Kidney (tissue), 13 donors: ENCODE measurements at regions not wholly inside any gene's neighbourhood (a gene's known extent, or its start where the extent isn't known, plus 50 kb on each side); places are given as distances from the start of the nearest gene placed in this dataset.

Source experiments
- DNase-seq, 5 donors: peaks; one replicate each; pipeline ENCODE4 v3.0.0-alpha.2; 2013 to 2020
- FAIRE-seq: peaks from 2 replicates; lab custom pipeline; 2012; peaks lifted over from hg19 to GRCh38; lab: Jason Lieb, UNC
- H3K27ac ChIP-seq, 2 donors: one replicate each; pipeline ENCODE4 v1.7.0; 2013; ENCODE audit warnings: low read depth in 2 of 2, low read length in 2 of 2, inconsistent platforms in 1 of 2
- H3K27me3 ChIP-seq: one replicate; pipeline ENCODE4 v1.7.1; 2013; ENCODE audit warnings: low read length, inconsistent platforms; ENCODE audit not compliant: control insufficient read depth, insufficient read depth
- H3K36me3 ChIP-seq, 3 donors: one replicate each; pipeline versions ENCODE4 v1.7.0 to v1.7.1; 2013; ENCODE audit warnings: low read length in 3 of 3, control low read depth in 1 of 3, inconsistent platforms in 1 of 3; ENCODE audit not compliant: insufficient read depth in 3 of 3, control insufficient read depth in 2 of 3
- H3K4me1 ChIP-seq, 3 donors: one replicate each; pipeline versions ENCODE4 v1.7.0 to v1.7.1; 2013; ENCODE audit warnings: low read length in 3 of 3, inconsistent platforms in 1 of 3, low read depth in 1 of 3; ENCODE audit not compliant: control insufficient read depth in 2 of 3, insufficient read depth in 2 of 3
- H3K4me3 ChIP-seq, 3 donors: one replicate each; pipeline versions ENCODE4 v1.7.0 to v1.8.1; 2013; ENCODE audit warnings: low read length in 3 of 3, control low read depth in 1 of 3, inconsistent platforms in 1 of 3
- H3K9ac ChIP-seq, 3 donors: one replicate each; pipeline versions ENCODE4 v1.7.0 to v1.7.1; 2013; ENCODE audit warnings: low read length in 3 of 3, control low read depth in 1 of 3, inconsistent platforms in 1 of 3
- H3K9me3 ChIP-seq, 3 donors: one replicate each; pipeline versions ENCODE4 v1.7.0 to v1.7.1; 2013; ENCODE audit warnings: low read length in 3 of 3, control low read depth in 1 of 3, inconsistent platforms in 1 of 3; ENCODE audit not compliant: control insufficient read depth in 2 of 3, insufficient read depth in 1 of 3
- CTCF ChIP-seq: IDR thresholded peaks from 3 replicates; pipeline ENCODE4 v1.5.1; 2012; ENCODE audit warnings: mild to moderate bottlenecking, moderate library complexity, borderline replicate concordance; ENCODE audit not compliant: insufficient read depth; ENCODE audit errors: extremely low read depth
- intact Hi-C: fragments of 100-400 bp; cut with DNase I; formaldehyde crosslinking; loops from one replicate; pipeline ENCODE4 v1.11.1; 2022
- donor health status: control.
- donor health status: control.
- donor health status: control.
- donor health status: control.
- donor health status: control.
- donor health status: DM: yes; HTN: yes; CAD: no.
- donor health status: Normal renal cell carcinoma (clear cell type).

- Histone ChIP-seq H3K9ac (no peak overlapping the region), H3K9me3 (no peaks in the 10 kb centered on the region), H3K4me1 (peaks cover 6 to 16% (median 7%) of the 10 kb centered on the region in 3 donors), H3K36me3 (no peaks in the 10 kb centered on the region), H3K27ac (no peak overlapping the region), H3K27me3 (no peaks in the 10 kb centered on the region), H3K4me3 (no peak overlapping the region)
- DNase-seq (no peak), FAIRE-seq (no peak)
- no peak for TF ChIP-seq CTCF
- intact Hi-C loops: no loop called here
Observed at GRCh38 chr20:17810062-17810631, 110.4 kb downstream of the BANF2 start.

DNA sequence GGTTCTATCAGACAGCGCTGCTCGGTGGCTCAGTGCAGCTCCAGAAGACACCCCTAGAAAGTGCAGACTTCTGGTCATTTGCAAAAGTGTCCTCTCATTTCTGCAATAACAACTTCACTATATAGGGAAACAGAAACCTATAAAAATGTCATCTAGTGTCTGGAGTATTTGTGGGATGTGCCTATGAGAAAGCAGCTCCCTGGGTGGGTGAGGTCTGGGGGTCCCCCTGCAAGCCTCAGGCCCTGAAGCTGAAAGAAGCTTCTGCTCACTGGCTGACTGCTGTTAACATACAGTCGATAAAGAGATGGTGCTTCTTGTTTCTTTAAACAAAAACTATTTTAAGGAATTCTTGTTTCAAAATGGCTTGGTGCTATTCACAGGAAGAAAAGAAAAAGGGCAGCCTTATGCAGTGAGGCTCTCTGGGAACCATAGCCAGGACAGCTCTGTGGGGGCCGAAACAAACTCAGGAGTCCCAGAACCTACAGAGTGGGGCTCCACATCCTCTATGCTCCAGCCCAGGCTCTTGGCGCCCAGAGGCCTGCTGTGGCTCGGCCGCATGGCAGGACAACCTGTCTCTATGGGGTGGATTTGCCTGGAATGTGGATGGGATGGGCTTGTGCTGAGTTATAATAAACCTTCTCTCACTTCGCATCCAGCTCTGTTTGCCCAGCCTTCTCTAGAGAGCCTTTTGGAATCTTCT is 109.7 kb downstream of the BANF2 start:
- peaks cover 6 to 16% (median 7%) of the 10 kb centered on the region in 3 donors for H3K4me1 ChIP-seq
- H3K27me3 ChIP-seq: no peaks in the 10 kb centered on the region
- no peak for FAIRE-seq
- intact Hi-C loops: no loop called here
- H3K4me3 ChIP-seq: no peak overlapping the region
- no peak overlapping the region for H3K27ac ChIP-seq
- no peaks in the 10 kb centered on the region for H3K9me3 ChIP-seq
- TF ChIP-seq CTCF: no peak
- no peak overlapping the region for H3K9ac ChIP-seq
- DNase-seq: peak in 2 of 5 donors; percentile 32 to 63
- H3K36me3 ChIP-seq: no peaks in the 10 kb centered on the region

DNA sequence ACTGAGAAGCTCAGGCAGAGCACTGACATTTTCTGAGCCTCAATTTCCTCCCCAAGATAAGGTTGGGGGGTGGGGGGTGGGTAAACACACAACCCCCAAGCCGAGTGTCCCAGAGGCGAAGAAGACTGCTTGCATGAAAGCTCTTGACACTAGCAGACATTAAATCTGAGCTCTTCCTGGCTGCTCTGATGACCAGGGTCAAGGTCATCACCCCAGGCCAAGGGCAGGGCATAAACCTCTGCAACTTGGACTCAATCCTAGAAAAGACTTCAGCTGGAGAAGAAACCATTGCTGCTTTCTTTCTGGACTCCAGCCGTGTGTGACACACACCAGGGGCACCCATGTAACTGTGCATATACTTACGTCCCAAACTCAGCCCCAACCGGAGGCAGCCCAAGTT is 109.0 kb downstream of the BANF2 start:
- peaks cover 6 to 16% (median 7%) of the 10 kb centered on the region in 3 donors for H3K4me1 ChIP-seq
- no peak overlapping the region for H3K9ac ChIP-seq
- no peak for FAIRE-seq
- no peak for TF ChIP-seq CTCF
- H3K9me3 ChIP-seq: no peaks in the 10 kb centered on the region
- peak in 3 of 5 donors; percentile 8 to 71 (median 29) for DNase-seq
- intact Hi-C loops: no loop called here
- peak overlapping the region in 1 of 2 donors; percentile 47 for H3K27ac ChIP-seq
- H3K27me3 ChIP-seq: no peaks in the 10 kb centered on the region
- no peak overlapping the region for H3K4me3 ChIP-seq
- no peaks in the 10 kb centered on the region for H3K36me3 ChIP-seq
